KBM-7 (cell line): ENCODE measurements at regions not wholly inside any gene's neighbourhood (a gene's known extent, or its start where the extent isn't known, plus 50 kb on each side); places are given as distances from the start of the nearest gene placed in this dataset.
"Not testable (repeated sequence)": the region's sequence is repeated elsewhere in the genome, so short reads cannot be mapped to it uniquely, and the experiment has no call there.

ENCODE experiments used
- DNase-seq: peaks from one replicate; pipeline ENCODE4 v3.0.0-alpha.2; 2015
- in situ Hi-C: fragments of 300-500 bp; cut with MboI; formaldehyde crosslinking; loops from 2 replicates; pipeline ENCODE4 v1.14.3; 2020; ENCODE audit warnings: low sequenced_read_pairs, low pct_unique_long_range_greater_than_20kb, mixed read lengths

DNA sequence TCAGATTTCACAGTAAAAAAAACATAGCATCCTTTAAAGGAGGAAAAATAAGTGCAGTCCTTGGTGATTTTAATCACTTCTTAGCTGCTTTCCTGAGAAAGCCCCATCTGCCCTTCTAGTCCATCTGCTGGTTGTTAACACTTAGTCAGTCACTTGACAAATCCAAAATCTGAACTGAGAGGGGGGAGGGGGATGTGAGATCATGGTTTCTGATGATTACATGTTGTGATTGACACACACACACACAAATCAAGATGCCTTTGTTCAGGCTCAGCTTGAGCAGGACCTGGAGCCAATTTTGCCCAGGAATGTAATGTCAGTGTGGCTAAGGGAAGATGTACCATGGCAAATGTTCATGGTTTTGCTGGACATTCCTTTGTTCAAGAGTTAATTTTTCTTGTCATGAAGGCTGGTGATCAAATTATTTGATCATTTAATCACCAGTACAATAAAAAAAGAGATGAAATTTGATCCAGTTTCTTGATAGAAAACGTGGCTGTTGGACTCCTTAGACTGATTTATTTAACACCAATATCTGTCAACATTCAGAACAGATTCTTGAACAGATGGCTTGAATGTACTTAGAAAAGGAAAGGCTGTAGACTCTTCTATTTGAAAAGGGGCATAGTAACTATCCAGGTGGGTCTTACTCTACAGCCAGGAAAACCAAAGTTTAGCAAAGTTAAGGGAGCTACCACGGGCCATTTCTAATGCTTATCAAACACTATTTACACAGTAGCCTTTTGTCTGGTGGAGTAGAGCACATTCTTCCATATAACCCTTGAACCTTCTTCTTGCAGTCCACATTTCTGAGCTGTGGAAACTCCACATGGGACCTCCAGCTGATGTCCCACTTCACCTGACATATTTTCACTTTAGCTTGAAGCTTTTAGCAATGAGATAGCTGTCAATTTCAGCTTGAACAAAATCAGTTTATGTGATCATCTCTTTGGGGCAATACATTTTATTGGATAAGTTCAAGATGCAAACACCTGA, 408.7 kb downstream of the PIK3C3 start:
- DNase-seq: no peak
- in situ Hi-C loops: no loop called here

GRCh38 chr18:42364766-42365165, 409.7 kb downstream of the PIK3C3 start:
- in situ Hi-C loops: no loop called here
- no peak for DNase-seq

- in situ Hi-C loops: no loop called here
- no peak for DNase-seq
These were observed 410.6 kb downstream of the PIK3C3 start for GRCh38 chr18:42365591-42365990.

- in situ Hi-C loops: no loop called here
- DNase-seq: no peak
These were observed 418.6 kb downstream of the PIK3C3 start for GRCh38 chr18:42373584-42373983.

DNA sequence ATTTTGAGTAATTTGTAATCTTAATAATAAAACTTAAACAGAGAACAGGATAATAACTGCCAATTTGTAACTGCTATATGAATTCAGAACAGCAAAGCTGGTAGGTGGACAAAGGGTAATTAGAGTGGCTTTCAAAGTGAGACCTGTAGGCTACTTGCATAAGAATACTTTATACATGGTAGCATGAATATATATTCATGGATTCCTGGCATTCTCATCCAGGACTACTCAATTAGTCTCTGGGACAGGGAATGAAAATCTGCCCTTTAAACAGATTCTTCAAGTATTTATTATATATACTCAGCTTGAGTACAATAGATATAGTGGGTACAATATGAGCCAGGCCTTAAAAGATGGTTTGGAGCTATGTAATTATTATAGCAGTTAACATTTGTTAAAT, 419.9 kb downstream of the PIK3C3 start:
- in situ Hi-C loops: no loop called here

GRCh38 chr18:42378854-42379253, 423.8 kb downstream of the PIK3C3 start:
- in situ Hi-C loops: not testable (repeated sequence)

More for the DNA sequence above, 419.9 kb downstream of the PIK3C3 start:
- DNase-seq: no peak

DNA sequence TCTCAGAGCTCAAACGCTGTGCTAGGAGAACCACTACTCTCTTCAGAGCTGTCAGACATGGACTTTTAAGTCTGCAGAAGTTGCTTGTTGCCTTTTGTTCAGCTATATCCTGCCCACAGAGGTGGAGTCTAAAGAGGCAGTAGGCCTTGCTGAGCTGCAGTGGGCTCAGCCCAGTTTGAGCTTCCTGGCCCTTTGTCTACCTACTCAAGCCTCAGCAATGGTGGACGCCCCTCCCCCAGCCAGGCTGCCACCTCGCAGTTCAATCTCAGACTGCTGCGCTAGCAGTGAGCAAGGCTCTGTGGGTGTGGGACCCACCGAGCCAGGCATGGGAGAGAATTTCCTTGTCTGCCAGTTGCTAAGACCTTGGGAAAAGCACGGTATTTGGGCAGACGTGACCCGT, 426.2 kb downstream of the PIK3C3 start:
- in situ Hi-C loops, DNase-seq: not testable (repeated sequence)

More at GRCh38 chr18:42378854-42379253, 423.8 kb downstream of the PIK3C3 start:
- DNase-seq: not testable (repeated sequence)

DNA sequence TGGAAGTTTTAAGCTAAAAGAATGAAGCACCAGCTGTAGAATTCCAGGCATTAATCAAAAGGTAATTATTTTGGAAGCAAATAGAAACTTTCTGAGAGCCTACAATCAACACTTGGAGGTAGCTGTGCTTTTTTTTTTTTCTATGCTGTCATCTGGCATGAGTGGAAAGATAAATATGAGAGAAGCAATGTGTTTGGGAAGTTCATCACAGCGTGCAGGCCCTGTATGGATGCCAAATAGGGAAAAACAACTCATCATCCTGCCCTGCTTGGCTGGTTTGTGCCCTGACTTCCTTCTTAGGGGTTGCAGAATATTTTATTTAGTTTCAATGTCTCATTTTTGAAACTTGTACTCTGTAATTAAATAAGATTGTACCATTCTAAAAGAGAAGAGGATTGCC, 437.4 kb downstream of the PIK3C3 start:
- DNase-seq: no peak
- in situ Hi-C loops: no loop called here

DNA sequence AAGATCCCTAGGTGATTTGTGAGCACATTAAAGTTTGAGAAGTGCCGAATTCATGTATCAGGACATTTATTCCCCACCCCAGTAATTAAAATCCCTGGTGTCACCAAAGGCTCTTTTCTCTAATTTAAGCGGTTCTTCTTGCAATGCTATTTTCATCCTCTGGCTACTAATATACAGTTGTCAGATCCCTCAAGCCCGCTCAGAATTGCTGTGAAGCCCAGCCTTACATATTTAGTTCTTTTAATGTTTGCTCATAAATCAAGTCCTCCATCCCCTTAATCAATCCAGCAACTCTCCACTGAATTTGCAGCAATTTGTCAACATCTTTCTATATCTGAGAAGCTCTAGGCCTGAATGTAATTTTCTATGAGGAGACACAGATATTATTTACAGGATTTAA, 437.9 kb downstream of the PIK3C3 start:
- in situ Hi-C loops: no loop called here
- DNase-seq: no peak

- DNase-seq: no peak
- in situ Hi-C loops: no loop called here
These were observed 439.2 kb downstream of the PIK3C3 start for GRCh38 chr18:42394238-42394637.

- in situ Hi-C loops: no loop called here
- no peak for DNase-seq
These were observed 446.2 kb downstream of the PIK3C3 start for GRCh38 chr18:42401131-42401673.

- in situ Hi-C loops: no loop called here
- DNase-seq: no peak
These were observed 449.1 kb downstream of the PIK3C3 start for GRCh38 chr18:42404151-42404550.

DNA sequence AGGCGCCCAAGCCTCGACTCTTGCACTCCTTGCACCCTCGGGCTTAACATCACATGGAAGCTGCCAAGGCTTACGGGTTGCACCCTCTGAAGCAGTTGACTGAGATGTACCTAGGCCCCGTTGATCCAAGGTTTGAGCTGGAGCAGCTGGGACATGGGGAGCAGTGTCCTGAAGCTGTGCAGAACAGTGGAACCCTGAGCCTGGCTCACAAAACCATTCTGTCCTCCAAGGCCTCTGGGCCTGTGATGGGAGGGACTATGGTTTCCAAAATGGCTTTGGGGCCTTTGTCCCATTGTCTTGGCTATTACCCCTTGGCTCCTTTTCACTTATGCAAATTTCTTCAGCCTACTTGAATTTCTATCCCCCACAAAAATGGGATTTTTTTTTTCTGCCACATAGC, 454.0 kb downstream of the PIK3C3 start:
- in situ Hi-C loops: no loop called here
- no peak for DNase-seq

- DNase-seq: no peak
- in situ Hi-C loops: no loop called here
These were observed 457.2 kb downstream of the PIK3C3 start for GRCh38 chr18:42412281-42412680.

DNA sequence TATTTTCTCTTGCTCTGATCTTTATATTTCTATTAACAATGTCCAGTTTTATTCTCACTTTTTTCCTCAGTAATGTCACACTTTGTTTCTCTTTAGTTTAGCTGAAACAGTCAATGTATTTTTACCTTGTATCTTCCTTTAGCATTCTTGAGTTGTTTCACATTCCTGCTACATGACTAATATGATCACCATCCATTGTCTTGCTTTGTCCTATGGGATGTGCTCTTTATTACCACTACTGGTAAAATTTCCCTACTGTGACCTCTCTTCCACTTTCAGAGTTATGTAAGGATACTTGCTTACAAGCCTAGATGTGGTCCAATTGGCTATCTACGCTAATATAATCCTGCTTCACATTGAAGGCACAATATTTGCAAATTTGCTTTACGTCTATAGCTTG, 457.9 kb downstream of the PIK3C3 start:
- in situ Hi-C loops: no loop called here
- DNase-seq: no peak

- no peak for DNase-seq
- in situ Hi-C loops: no loop called here
These were observed 458.8 kb downstream of the PIK3C3 start for GRCh38 chr18:42413870-42414269.

GRCh38 chr18:42414756-42415454, 459.9 kb downstream of the PIK3C3 start:
- DNase-seq: no peak
- in situ Hi-C loops: no loop called here

DNA sequence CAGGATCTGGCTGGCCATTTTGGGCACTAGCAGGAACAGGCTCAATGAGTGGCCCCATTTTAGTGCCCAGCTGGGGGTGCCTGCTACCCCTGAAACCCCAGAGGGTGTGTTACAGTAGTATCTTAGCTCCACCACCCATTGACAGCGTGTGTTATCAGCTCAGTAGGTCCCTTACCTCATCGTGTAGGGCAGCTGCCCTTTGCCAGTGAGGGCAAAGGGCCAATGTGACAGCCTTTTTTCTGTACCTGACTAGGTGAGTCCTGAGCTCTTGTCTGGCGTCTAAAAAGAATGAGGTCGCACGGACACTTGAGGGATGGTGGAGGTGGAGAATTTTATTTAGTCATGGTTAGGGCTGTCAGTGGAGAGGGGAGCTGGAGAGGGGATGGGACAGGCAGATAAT, 462.2 kb downstream of the PIK3C3 start:
- DNase-seq: no peak
- in situ Hi-C loops: no loop called here

DNA sequence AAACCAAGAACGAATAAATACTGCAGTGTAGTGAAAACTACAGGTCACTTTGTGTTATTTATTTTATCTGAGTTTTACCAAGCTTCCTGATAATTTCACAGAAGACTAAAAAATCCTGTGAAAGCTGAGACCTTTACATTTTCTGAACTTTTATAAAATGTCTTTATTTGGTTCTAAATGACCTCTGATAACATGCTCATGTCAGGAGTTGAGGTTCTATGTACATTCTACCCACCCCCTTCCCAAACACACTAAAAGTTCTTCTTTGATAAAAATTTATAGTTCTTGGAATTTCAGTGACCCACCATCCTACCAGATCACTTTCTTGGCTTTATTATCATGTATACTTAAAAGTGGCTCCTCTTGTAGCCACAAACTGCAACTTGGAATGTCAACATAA, 463.1 kb downstream of the PIK3C3 start:
- no peak for DNase-seq
- in situ Hi-C loops: no loop called here

DNA sequence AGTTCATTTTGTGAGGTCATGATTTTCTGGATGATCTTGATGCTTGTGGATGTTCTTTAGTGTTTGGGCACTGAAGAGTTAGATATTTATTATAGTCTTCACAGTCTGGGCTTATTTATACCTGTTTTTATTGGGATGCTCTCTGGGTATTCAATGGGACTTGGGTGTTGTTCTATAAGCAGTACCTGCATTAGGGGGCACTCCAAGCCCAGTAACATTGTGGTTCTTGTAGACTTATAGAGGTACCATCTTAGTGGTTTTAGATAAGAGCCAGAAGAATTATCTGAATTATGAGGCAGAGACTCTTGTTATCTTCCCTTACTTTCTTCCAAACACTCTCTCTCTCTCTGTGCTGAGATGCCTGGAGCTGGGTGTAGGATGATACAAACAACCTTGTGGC, 470.0 kb downstream of the PIK3C3 start:
- DNase-seq: no peak
- in situ Hi-C loops: no loop called here
